RWPE1 (cell line): ENCODE measurements at regions not wholly inside any gene's neighbourhood (a gene's known extent, or its start where the extent isn't known, plus 50 kb on each side); places are given as distances from the start of the nearest gene placed in this dataset.
"Not testable (repeated sequence)": the region's sequence is repeated elsewhere in the genome, so short reads cannot be mapped to it uniquely, and the experiment has no call there.

ENCODE experiments used
- CTCF ChIA-PET: fragments of 350-600 bp; sonication (Branson Sonifier 250); formaldehyde crosslinking; extraction: SDS; loops from one replicate; lab custom pipeline; 2021; lab: Yijun Ruan, JAX
- POLR2A ChIA-PET: fragments of 400-600 bp; formaldehyde crosslinking; extraction: SDS; loops from one replicate; lab custom pipeline; 2020; ENCODE audit warnings: antibody characterized with exemption; ENCODE audit not compliant: low non-redundant PET; lab: Yijun Ruan, JAX
- DNase-seq: peaks from one replicate; pipeline ENCODE4 v3.0.0; 2012; ENCODE audit warnings: low spot score
- H3K27ac ChIP-seq: fragments of 450-650 bp; 2 replicates; pipeline ENCODE4 v1.5.1; 2017
- TF ChIP-seq, protein P1 (sequence below): fragments of 450-650 bp; conservative IDR thresholded peaks from 2 replicates; pipeline ENCODE4 v1.5.1; 2017; ENCODE audit warnings: low read depth, mild to moderate bottlenecking

DNA sequence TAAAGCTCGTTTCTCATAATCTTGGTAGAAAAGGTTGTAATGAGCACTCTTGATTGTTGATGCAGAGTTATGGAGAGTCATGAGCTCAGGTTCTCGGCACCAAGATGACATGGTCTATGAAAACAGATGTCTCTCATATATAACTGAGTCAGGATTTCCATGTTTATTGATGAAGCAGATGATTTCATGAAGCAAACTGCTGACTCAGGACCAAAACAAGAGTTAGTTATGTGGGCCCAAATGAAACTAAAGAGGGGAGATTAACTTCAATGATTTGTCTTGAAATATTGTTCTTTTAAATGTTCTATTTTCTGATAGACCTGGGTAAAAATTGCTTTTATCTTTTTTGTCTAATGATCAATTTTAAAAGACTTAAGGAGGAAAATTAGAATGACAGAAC lies 258.6 kb upstream of the CTNND2 start:
- TF ChIP-seq, protein P1, sequence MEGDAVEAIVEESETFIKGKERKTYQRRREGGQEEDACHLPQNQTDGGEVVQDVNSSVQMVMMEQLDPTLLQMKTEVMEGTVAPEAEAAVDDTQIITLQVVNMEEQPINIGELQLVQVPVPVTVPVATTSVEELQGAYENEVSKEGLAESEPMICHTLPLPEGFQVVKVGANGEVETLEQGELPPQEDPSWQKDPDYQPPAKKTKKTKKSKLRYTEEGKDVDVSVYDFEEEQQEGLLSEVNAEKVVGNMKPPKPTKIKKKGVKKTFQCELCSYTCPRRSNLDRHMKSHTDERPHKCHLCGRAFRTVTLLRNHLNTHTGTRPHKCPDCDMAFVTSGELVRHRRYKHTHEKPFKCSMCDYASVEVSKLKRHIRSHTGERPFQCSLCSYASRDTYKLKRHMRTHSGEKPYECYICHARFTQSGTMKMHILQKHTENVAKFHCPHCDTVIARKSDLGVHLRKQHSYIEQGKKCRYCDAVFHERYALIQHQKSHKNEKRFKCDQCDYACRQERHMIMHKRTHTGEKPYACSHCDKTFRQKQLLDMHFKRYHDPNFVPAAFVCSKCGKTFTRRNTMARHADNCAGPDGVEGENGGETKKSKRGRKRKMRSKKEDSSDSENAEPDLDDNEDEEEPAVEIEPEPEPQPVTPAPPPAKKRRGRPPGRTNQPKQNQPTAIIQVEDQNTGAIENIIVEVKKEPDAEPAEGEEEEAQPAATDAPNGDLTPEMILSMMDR = no peak
- H3K27ac ChIP-seq = no peak overlapping the region
- POLR2A ChIA-PET = no interaction called here
- DNase-seq = no peak
- CTCF ChIA-PET = no interaction called here

DNA sequence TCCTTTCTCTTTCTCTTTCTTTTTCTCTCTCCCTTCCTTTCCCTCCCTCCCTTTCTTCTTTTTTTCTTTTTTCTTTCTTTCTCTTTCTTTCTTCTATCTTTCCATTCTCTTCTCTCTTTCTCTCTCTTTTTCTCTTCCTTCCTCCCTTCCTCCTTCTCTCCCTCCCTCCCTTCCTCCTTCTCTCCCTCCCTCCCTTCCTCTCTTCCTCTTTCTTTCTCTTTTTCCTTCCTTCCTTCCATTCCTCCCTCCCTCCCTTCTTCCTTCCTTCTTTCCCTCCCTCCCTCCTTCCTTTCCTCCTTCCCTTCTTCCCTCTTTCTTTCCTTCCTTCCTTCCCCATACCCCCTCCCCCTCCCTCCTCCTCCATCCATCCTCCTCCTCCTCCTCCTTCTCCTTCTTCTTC lies 243.3 kb upstream of the CTNND2 start:
- ChIA-PET CTCF (no interaction called here), POLR2A (no interaction called here)
- no peak overlapping the region for H3K27ac ChIP-seq
- TF ChIP-seq, protein P1 = no peak
- DNase-seq = no peak

DNA sequence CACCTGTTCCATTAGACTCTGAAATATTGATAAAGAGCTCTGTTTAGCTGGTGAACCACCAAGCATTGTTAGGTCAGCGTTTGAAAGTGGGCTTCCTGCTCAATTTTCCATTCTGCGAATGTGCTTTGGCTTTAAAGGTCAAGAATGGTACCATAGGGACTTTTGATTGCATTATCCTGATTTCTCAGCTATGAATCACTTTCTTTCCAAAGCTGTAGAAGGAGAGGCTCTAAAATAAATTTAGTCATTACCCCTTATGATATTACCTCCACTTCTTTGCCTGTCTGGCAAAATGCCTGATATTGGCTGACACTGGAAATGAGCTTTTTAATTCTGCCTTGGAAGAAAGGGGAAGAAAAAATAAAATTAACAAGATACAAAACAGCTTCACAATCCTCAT lies 237.2 kb upstream of the CTNND2 start:
- ChIA-PET CTCF (no interaction called here), POLR2A (no interaction called here)
- DNase-seq = no peak
- H3K27ac ChIP-seq = no peak overlapping the region
- TF ChIP-seq, protein P1 = no peak

DNA sequence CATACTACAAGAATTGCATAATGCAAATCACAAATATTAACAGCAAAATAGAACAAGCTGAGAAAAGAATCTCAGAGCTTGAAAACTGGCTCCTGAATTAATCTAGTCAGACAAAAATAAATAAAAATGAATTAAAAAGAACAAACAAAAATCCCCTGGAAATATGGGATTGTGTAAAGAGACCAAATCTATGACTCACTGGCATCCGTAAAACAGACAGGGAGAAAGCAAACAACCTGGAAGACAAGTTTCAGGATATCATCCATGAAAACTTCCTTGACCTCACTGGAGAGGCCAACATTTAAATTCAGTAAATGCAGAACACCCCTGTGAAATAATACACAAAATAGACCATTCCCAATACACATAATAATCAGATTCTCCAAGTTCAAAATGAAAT lies 229.3 kb upstream of the CTNND2 start:
- TF ChIP-seq, protein P1 = no peak

DNA sequence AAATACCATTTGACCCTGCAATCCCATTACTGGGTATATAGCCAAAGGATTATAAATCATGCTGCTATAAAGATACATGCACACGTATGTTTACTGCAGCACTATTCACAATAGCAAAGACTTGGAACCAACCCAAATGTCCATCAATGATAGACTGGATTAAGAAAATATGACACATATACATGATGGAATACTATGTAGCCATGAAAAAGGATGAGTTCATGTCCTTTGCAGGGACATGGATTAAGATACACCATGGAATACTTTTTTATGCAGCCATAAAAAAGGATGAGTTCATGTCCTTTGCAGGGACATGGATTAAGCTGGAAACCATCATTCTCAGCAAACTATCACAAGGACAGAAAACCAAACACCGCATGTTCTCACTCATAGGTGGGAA lies 226.8 kb upstream of the CTNND2 start:
- DNase-seq, H3K27ac ChIP-seq, POLR2A ChIA-PET, CTCF ChIA-PET: not testable (repeated sequence)

More for the DNA sequence above, 229.3 kb upstream of the CTNND2 start:
- no peak overlapping the region for H3K27ac ChIP-seq
- POLR2A ChIA-PET = no interaction called here
- CTCF ChIA-PET = no interaction called here
- no peak for DNase-seq

DNA sequence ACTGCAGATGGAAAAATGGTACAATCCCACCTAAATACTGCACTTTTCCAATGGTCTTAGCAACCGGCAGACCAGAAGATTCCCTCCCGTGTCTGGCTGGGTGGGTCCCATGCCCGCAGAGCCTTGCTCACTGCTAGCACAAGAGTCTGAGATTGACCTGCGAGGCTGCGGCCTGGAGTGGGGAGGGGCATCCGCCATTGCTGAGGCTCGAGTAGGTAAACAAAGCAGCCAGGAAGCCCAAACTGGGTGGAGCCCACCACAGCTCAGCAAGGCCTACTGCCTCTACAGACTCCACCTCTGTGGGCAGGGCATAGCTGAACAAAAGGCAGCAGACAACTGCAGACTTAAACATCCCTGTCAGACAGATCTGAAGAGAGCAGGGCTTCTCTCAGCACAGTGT lies 221.6 kb upstream of the CTNND2 start:
- no peak overlapping the region for H3K27ac ChIP-seq
- TF ChIP-seq, protein P1 = no peak
- no peak for DNase-seq
- ChIA-PET CTCF (no interaction called here), POLR2A (no interaction called here)

DNA sequence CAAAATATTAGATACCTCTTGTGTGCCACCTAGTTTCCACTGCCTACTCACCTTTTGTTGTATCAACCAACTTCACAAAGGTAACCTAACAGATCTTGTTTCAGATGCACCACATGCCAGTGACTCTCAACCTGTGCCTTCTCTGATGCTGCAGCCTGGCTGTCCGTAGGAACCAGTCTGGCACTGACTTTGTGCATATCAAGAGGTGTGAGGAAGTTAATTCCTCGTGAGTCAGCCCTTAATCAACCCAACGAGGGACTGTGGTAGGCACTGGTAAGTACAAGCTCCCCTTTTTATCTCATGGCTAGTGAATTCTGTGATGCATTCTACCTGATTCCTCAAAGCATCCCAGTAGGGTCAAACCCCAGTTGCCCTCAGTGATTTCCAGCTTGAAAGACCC lies 215.4 kb upstream of the CTNND2 start:
- no peak for DNase-seq
- no peak overlapping the region for H3K27ac ChIP-seq
- TF ChIP-seq, protein P1 = no peak
- ChIA-PET POLR2A (no interaction called here), CTCF (interaction anchor here (0.6 kb wide), 1 partner anchor 1087 kb away, joined by 3 read pairs; no protein-coding TSS in a partner anchor)
